Caco-2 (cell line): ENCODE measurements at regions not wholly inside any gene's neighbourhood (a gene's known extent, or its start where the extent isn't known, plus 50 kb on each side); places are given as distances from the start of the nearest gene placed in this dataset.

Experiments
- BruUV-seq: library from RNA; stranded (reverse); fragments of 400-500 nt; replicated peaks from 2 replicates; lab custom pipeline; 2021; lab: Mats Ljungman, UMichigan
- CTCF ChIA-PET: fragments of 300-600 bp; sonication (Branson Sonifier 250); formaldehyde crosslinking; loops from one replicate; lab custom pipeline; 2022; ENCODE audit warnings: antibody characterized with exemption; lab: Charles Lee
- POLR2A ChIA-PET: fragments of 300-600 bp; sonication (Branson Sonifier 250); formaldehyde crosslinking; loops from one replicate; lab custom pipeline; 2022; ENCODE audit warnings: antibody characterized with exemption; lab: Charles Lee
- DNase-seq, 2 experiments: peaks; one replicate each; pipeline versions ENCODE4 v3.0.0 to v3.0.0-alpha.2; 2020 to 2022
- H3K27me3 ChIP-seq: replicated peaks from 2 replicates; pipeline ENCODE4 v1.6.0; 2011; ENCODE audit warnings: low read length; ENCODE audit not compliant: control insufficient read depth, insufficient read depth
- H3K36me3 ChIP-seq: 2 replicates; pipeline ENCODE4 v1.5.1; 2011; ENCODE audit warnings: low read length; ENCODE audit not compliant: control insufficient read depth, insufficient read depth
- H3K4me1 ChIP-seq: fragments of 250-450 bp; sonication (Bioruptor Pico); 2 replicates; pipeline ENCODE4 v1.5.1; 2020; ENCODE audit warnings: mild to moderate bottlenecking
- H3K4me3 ChIP-seq: 2 replicates; pipeline ENCODE4 v1.5.1; 2011; ENCODE audit warnings: low read depth, mild to moderate bottlenecking, control low read depth, low read length
- H3K9me3 ChIP-seq: fragments of 250-450 bp; sonication (Bioruptor Pico); 2 replicates; pipeline ENCODE4 v1.5.1; 2020; ENCODE audit warnings: mild to moderate bottlenecking, moderate library complexity
- H3K27ac Mint-ChIP-seq: one replicate; pipeline ENCODE4 v1.8.0; 2022; ENCODE audit warnings: mixed read lengths; ENCODE audit not compliant: unreplicated experiment
- H3K27me3 Mint-ChIP-seq: one replicate; pipeline ENCODE4 v1.8.0; 2022; ENCODE audit warnings: mixed read lengths; ENCODE audit not compliant: insufficient read depth, unreplicated experiment
- H3K36me3 Mint-ChIP-seq: one replicate; pipeline ENCODE4 v1.8.0; 2022; ENCODE audit warnings: mild to moderate bottlenecking, mixed read lengths; ENCODE audit not compliant: insufficient read depth, unreplicated experiment
- H3K4me1 Mint-ChIP-seq: one replicate; pipeline ENCODE4 v1.8.0; 2022; ENCODE audit warnings: low read depth, mixed read lengths; ENCODE audit not compliant: unreplicated experiment
- H3K4me3 Mint-ChIP-seq: one replicate; pipeline ENCODE4 v1.8.0; 2022; ENCODE audit warnings: mild to moderate bottlenecking, moderate library complexity, mixed read lengths; ENCODE audit not compliant: unreplicated experiment
- H3K9me3 Mint-ChIP-seq: one replicate; pipeline ENCODE4 v1.8.0; 2022; ENCODE audit warnings: mixed read lengths; ENCODE audit not compliant: unreplicated experiment
- CTCF ChIP-seq, 2 experiments: fragments of 200-600 bp in 1 of 2; IDR thresholded peaks; 1 replicate in 1 of 2; 2 replicates in 1 of 2; pipeline versions ENCODE4 v1.5.1 to v1.8.0; 2011 to 2022; ENCODE audit warnings: antibody characterized with exemption in 1 of 2, control low read depth in 1 of 2, inconsistent platforms in 1 of 2, low read depth in 1 of 2, low read length in 1 of 2, mild to moderate bottlenecking in 1 of 2, moderate library complexity in 1 of 2; ENCODE audit not compliant: insufficient read depth in 1 of 2, severe bottlenecking in 1 of 2, unreplicated experiment in 1 of 2
- intact Hi-C: fragments of 100-400 bp; cut with micrococcal nuclease; formaldehyde crosslinking; loops from one replicate; pipeline ENCODE4 v1.10.0; 2022; ENCODE audit not compliant: unreplicated experiment

- TF ChIP-seq CTCF (IDR thresholded peaks at IDR 0.05; ENCODE audit: insufficient read depth in 1 of 2, low read depth in 1 of 2, low read length in 1 of 2, severe bottlenecking in 1 of 2, unreplicated experiment in 1 of 2), result no peak
- POLR2A ChIA-PET, result no interaction called here
These were observed 842.4 kb upstream of the TMPRSS15 start for GRCh38 chr21:19246018-19246417.

GRCh38 chr21:19256934-19257660 lies 853.5 kb upstream of the TMPRSS15 start:
- TF ChIP-seq CTCF (IDR thresholded peaks at IDR 0.05; ENCODE audit: insufficient read depth in 1 of 2, low read depth in 1 of 2, low read length in 1 of 2, severe bottlenecking in 1 of 2, unreplicated experiment in 1 of 2), result no peak
- Mint-ChIP-seq H3K4me1 (no peaks in the 10 kb centered on the region), H3K36me3 (no peaks in the 10 kb centered on the region), H3K4me3 (no peak overlapping the region), H3K9me3 (no peaks in the 10 kb centered on the region), H3K27me3 (no peaks in the 10 kb centered on the region), H3K27ac (no peak overlapping the region)
- intact Hi-C loops, result no loop called here
- DNase-seq, result no peak
- H3K9me3 ChIP-seq, result no peaks in the 10 kb centered on the region
- no peaks in the 10 kb centered on the region for H3K36me3 ChIP-seq
- CTCF ChIA-PET, result interaction anchor here (0.5 kb wide), 1 partner anchor 966 kb away, joined by 7 read pairs; no protein-coding TSS in a partner anchor
- POLR2A ChIA-PET, result no interaction called here
- no peaks in the 10 kb centered on the region for H3K27me3 ChIP-seq
- no peak overlapping the region for H3K4me3 ChIP-seq
- no TSS peak for BruUV-seq
- no peaks in the 10 kb centered on the region for H3K4me1 ChIP-seq

More at GRCh38 chr21:19246018-19246417, 842.4 kb upstream of the TMPRSS15 start:
- Histone ChIP-seq H3K9me3 (no peaks in the 10 kb centered on the region), H3K36me3 (no peaks in the 10 kb centered on the region), H3K27me3 (no peaks in the 10 kb centered on the region), H3K4me1 (no peaks in the 10 kb centered on the region), H3K4me3 (no peak overlapping the region)
- H3K4me1 Mint-ChIP-seq, result no peaks in the 10 kb centered on the region
- H3K27ac Mint-ChIP-seq, result no peak overlapping the region
- H3K27me3 Mint-ChIP-seq, result no peaks in the 10 kb centered on the region
- CTCF ChIA-PET, result no interaction called here
- intact Hi-C loops, result no loop called here
- no peak overlapping the region for H3K4me3 Mint-ChIP-seq
- H3K9me3 Mint-ChIP-seq, result no peaks in the 10 kb centered on the region
- no TSS peak for BruUV-seq
- no peaks in the 10 kb centered on the region for H3K36me3 Mint-ChIP-seq
- no peak for DNase-seq

DNA sequence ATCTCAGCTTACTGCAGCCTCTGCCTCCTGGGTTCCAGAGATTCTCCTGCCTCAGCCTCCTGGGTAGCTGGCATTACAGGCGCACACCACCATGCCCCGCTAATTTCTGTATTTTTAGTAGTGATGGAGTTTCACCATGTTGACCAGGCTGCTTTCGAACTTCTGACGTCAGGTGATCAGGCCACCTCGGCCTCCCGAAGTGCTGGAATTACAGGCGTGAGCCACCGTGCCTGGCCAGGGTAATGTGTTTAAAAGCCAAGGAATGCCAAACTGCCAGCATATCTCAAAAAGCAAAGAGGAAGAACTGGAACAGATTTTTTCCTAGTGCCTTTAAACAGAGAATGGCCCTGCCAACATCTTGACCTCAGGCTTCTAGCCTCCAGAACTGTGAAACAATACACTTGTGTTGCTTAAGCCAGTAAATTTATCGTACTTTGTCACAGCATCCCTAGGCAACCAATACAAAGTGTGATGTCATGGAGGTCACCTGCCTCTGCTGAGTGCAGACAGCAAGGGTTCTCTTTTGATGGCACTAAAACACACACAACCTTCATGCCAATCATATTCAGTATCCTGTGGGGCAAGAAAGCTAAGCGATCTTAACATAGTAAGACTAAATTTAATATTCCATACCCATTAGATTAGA lies 858.3 kb upstream of the TMPRSS15 start:
- H3K9me3 Mint-ChIP-seq, result no peaks in the 10 kb centered on the region
- CTCF ChIA-PET, result no interaction called here
- POLR2A ChIA-PET, result no interaction called here

More for the DNA sequence above, 858.3 kb upstream of the TMPRSS15 start:
- DNase-seq, result no peak
- no peaks in the 10 kb centered on the region for H3K27me3 Mint-ChIP-seq
- no peaks in the 10 kb centered on the region for H3K36me3 ChIP-seq
- H3K27ac Mint-ChIP-seq, result no peak overlapping the region
- intact Hi-C loops, result no loop called here
- H3K4me3 Mint-ChIP-seq, result no peak overlapping the region
- no peaks in the 10 kb centered on the region for H3K4me1 ChIP-seq
- no peaks in the 10 kb centered on the region for H3K4me1 Mint-ChIP-seq
- TF ChIP-seq CTCF (IDR thresholded peaks at IDR 0.05; ENCODE audit: insufficient read depth in 1 of 2, low read depth in 1 of 2, low read length in 1 of 2, severe bottlenecking in 1 of 2, unreplicated experiment in 1 of 2), result no peak
- H3K4me3 ChIP-seq, result no peak overlapping the region
- no peaks in the 10 kb centered on the region for H3K36me3 Mint-ChIP-seq
- H3K9me3 ChIP-seq, result no peaks in the 10 kb centered on the region
- no TSS peak for BruUV-seq
- H3K27me3 ChIP-seq, result no peaks in the 10 kb centered on the region
